SW 1271 (cell line): ENCODE measurements at regions not wholly inside any gene's neighbourhood (a gene's known extent, or its start where the extent isn't known, plus 50 kb on each side); places are given as distances from the start of the nearest gene placed in this dataset.

ENCODE experiments used
- DNase-seq, 2 experiments: peaks; one replicate each; lab custom pipeline; 2025; lab: John Stamatoyannopoulos, UW

DNA sequence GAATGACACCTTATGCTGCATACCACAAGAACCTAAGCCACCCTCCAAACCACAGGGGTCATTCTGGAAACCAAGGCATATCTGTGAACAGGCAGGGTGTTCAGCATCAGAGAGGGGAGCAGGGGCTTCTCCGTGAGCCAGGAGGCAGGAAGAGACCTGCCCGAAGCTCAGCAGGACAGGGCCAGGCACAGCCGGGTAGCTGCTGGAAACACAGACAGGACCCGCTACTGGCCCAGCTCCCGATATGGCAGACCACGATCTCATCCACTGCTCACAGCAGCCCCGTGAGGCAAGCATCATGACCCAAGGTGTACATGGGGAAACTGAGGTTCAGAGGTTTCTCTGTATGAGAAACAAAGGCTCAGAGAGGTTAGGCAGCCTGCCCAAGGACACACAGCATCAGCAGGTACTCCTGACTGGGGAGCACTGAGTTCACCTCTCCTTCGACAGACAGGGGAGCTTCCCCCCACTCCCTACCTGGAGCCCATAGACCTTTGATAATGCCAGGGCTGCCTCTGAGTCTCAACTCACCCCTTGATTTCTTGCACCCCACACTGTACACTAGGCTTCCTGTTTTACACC lies 317.7 kb downstream of the MATN1 start:
- DNase-seq, result no peak

DNA sequence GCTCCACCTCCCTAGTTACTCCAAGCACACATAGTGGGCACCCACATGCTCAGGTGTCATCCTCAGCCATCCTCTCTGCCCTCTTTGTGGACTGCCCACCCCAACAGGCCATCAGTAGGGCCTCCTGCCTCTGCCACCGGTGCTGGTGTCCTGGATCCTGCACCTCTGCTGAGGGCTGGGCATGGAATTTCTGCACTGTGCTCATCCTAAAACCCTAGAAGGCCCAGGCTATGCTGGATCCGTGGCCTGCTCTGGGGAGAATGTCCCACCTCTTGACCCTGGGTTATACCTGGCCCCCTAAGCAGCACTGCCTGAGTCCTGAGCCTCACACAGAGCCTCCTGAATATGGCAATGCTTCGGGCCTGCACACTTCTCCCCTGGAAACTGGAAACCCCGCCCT lies 318.3 kb downstream of the MATN1 start:
- no peak for DNase-seq

DNA sequence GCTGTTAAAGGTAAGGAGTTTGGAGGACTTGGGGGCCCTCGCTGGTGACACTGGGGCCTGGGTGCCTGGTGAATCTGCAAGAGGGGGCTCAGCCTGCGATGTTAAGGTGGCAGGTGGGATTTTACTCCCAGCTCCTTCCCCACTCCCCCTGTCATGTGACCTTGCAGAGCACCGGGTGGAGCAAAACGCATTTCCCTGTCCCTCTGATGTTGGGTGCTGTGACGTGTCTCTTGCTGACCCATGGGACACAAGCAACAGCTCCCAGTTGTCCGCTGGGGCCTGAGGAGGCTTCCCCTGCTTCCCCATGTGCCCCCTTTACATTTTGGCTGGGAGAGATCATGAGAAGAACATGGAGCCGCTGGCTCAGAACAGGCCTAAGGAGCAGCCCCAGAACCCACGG lies 319.0 kb downstream of the MATN1 start:
- DNase-seq, result no peak

DNA sequence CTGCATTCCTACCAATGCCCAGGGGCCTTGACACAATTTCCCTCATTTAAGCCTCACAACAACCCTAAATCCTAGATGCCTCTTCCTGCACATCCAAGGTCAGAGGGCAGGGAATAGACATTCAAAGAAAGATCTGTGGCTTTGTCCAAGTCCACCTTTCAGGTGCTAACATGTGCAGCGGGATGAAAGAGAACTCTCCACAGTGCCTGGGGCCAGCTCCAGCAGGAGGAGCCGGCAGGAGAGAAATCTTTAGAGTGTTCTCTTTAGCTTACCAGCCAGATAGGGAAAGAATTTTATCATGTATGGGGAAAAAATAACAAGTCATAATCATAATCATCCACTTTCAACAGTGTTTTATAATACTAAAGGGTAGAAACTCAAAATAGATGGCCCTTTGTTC lies 319.7 kb downstream of the MATN1 start:
- DNase-seq, result no peak

DNA sequence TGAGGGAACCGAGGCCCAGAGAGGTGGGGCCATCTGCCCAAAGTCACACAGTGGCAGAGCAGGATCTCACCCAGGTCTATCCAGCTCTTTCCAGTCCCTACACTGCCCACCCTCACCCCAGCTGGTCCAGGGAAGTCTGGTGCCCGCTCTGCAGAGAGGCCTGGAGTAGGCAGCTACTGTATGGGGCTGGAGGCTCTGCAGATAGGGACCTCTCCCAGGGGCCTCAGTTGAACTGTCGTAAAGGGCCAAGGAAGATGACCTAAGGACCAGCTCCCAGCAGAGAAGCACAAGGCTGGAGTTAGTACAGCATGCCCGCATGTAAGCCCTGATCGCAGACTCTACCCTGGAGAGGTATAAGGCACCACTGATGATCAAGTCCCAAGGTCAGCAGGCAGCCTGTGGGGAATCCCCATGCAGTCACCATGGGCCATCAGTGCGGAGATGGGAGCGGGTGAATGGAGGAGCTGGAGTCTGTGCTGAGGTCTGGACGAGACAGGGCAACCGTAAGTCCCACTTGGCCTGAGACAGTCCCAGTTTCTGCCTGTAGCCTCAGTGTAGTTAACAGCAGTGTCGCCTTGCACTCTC lies 320.2 kb downstream of the MATN1 start:
- no peak for DNase-seq

DNA sequence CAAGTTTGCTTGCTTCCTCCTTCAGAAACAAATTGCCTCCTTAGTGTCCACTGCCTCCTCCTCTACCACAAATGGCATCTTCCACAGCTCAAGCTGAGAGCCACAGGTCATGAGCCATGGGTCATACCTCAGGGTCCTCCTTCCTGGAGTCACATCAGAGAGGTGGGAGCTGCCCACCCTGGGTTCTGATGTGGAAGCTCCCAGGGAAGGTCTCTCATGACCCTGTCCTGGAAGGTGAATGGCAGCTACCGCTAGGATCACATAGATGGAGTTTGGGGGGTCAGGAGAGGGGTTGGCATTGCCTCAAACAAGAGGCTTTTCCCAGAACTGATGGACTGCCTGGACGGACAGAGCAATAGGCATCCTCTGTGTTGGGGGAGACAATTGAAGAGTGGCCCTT lies 321.4 kb downstream of the MATN1 start:
- no peak for DNase-seq

DNA sequence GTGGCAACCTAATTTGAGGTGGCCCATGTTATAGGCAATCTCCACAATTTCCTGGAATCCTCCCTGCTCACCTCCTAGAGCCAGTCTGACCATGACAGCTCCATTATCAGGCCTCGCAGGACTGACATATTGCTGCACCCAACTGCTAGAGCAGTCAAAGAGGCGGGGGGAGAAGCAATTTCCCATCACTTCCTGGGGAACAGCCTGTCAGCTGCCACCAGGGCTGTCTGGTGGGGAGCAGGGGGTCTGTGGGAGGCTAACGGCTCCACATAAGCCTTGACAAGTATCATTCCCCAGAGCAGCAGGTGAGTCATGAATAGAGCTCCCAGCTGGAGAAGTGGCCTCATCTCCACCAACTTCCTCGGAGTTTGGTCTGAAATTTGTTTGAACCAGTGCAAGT lies 322.9 kb downstream of the MATN1 start:
- DNase-seq, result no peak

DNA sequence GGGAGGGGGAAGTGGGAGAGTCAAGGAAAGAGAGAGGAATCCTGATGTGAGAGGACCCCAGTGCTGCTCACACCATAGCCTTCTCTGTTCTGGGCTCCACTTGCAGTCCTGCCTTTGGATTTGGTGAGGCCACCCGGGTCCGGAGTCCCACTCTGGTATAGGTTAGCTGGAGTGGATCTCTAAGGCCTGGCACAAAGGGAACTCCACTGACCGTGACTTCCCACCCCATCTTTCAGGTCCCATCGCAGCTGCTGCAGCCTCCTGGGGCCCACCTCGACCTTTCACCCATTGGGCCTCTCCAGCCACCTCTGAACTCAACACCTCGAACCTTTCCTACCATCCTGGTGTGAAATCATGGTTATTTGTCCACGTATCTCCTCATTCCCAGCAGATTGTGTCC lies 324.4 kb downstream of the MATN1 start:
- no peak for DNase-seq

DNA sequence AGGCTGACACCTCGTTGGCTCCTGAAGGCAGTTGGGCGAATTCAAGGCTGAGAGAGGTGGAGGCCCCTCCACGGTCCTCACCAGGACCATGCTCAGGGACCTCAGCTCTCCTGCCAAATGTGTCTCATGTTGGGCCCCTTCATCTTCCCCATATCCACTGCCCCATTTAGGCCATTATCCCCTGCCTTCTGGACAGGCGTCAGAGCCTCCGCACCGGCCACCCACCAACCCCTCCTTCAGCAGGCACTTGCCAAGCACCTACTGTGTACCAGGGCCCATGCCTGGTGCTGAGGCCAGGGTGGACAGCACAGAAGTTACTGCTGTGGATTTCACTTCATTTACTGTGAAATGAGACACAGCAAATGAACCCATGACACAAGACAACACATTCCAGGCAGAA lies 325.8 kb downstream of the MATN1 start:
- DNase-seq, result no peak

DNA sequence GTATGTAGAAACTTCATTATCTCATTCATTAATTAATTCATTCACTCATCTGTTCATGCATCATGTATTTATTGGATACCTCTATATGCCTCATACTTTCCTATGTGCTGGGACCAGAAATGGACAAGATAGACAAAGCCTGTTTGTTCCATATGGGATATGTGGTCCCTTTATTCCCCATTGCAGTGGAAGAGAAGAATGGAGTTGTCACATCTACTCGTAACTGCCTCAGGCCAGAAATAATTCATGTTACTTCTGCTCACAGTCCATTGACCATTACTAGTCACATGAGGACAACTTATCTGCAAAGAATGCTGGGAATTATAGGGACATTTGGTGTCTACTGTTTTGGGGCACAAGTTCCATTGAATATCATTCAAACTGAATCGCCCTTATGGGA lies 327.8 kb downstream of the MATN1 start:
- no peak for DNase-seq

DNA sequence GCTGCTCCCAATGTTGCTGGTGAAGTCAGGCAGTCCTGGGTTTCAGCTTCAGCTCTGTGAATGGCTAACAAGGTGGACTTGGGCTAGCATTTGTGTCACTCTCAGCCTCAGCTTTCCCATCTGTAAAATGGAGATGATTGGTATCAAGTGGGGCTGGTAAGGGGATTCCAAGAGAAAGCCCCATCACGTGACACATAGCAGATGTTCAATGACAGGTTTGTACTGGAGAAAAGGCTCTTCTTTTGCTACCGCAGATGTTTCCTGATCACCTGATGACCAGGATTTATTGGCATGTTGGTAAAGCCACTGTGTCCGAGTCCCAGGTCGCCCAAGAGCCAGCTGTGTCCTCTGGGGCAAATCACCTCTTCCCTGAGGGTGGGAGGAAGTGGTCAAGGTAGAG lies 335.0 kb downstream of the MATN1 start:
- no peak for DNase-seq

DNA sequence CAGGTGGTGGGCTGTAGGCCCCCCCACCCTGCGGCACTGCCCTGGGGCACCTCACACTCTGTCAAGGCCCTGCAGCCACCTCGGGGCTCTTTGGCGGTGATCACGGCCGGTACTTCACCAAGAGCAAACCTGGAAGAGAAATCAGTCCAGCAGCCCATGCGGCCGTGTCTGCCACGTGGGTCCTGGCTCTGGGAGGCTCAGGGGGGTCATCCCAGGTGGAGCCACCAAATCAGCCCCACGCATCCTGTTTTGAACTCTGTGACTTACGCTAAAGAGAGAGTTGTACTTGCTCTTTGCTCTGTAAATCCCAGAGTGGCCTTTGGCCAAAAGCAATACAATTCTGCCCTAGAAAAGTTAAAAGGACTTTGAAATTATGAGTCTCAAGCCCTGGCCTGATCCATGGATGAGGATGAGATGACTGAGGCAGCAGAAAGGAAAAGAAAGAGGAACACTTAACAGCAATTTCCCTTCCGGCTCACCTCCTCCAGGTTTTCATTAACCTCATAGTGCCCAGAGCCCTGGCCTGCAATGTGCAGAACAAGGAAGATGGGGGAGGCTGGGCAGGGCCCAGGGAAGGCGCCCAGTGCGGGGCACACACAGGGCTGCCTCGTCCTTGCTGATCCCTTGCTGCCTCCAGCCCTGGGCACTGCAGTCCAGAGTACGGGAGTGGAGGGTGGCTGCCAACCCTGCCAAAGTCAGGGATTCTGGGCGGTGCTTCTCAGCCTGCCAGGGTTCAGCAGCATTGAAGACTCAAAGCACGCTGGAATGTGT lies 337.0 kb downstream of the MATN1 start:
- no peak for DNase-seq

DNA sequence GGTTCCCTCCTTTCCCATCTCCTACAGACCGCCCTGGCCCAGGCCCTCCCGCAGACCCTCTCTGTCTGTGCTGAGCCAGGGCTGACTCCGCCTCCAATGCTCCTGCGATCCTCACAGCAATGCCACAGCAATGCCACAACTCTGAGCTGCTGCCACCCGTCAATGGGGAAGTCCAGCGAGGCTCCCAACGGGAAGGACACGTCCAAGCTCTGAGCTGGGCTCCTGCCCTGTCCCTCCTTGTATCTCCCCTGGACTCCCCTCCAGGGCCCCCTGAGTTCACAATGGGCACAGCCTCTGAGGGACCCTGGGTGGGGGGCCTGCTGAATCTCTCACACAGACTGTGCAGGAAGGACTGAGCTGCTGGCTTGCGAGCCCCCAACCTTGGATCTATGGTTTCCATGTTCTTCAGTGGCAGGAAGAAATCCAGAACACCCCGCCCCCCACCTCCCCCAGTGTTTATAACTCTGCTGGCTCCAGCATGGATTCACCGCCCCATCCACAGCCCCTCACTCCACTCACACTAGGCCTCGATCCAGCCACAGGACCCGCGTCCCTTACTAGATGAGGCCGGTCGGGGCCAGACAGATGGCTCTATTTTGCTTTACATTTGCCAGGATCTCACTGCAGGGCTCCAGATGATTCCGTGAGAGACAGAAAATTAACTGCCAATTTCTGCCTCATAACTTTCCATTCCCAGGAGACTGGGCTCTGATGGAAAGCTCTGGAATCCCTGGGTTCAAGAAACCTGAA lies 338.0 kb downstream of the MATN1 start:
- DNase-seq, result no peak

DNA sequence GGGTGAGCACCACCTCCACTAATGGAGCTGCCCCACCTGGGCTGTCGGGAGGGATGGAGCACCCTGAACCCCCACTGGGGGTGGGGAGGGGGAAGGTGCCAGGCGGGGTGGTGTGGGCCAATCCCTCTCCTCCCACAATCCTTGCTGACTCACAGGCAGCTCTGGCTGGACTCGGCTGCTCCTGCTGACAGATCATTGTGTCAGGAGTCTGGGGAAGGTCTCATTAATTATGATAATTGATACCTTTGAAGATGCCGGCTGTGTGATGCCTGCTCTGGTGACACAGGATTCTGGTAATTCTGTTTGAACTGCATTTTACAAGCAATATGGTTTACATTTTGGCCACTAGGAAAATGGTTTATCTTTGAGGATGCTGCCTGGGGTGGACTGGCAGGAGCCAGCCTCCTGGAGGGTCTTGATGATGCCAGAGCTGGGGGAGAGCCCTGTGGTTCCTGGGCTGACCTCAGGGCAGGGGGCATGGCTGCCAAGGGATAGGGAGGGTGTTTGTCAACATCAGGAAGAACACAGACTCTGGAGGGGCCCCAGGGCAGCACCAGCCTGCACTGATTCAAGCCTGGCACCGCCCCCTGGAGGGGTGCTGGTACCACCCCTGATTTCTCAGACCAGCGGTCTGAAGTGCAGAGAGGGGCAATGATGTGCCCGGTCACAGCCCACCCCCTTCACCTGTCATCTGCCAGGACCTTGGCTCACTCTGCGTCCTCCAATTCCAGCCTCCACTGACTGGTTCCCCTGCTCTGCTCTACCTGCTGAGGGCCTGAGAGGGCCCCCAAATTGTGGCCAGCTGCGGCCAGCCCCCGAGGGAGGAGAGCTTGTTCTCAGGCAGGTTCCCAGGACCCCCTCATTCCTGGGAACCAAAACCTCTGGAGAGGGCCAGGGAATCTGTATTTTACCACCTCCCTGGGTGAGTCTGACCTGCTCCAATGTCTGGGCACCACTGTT lies 338.8 kb downstream of the MATN1 start:
- DNase-seq, result no peak

DNA sequence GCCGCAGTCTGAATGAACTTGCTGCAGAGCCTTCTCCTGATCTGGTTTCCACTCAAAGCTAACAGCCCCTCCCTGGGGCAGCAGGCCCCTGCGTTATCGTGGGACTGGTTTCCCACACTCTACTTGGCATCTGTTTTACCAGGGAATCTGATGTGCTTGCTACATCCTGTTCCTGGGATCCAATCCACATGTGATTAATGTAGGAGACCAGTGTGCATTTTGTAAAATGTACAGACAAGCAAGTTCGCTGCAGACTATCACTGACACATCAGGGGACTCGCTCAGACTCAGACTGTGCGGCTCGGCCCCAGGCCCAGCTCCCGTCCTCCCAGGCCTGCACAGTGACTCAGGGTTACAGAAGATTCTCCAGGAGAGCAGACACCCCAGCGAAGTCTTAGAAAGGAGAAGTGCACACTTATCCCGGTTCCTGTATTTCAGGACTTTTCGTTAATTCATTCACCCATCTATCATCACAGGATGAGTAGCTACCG lies 340.1 kb downstream of the MATN1 start:
- no peak for DNase-seq

DNA sequence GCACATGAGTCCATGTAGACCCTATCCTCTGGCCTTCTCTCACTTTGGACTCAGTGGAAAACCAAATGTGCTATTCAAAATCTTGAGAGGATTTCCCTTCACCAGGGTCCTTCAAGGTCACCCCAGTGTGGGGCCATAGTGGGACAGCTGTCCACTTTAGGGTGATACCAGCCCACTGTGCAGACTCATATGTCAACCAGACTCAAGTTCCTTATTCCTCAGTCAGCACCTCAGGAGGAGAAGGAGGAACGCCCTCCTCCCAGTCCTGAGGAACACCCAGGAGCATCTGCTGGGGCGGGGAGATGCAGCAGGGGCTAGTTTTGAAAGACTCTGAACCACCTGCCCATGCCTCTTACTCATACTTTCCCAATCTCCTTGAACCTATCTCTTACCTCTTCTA lies 340.9 kb downstream of the MATN1 start:
- DNase-seq, result no peak

DNA sequence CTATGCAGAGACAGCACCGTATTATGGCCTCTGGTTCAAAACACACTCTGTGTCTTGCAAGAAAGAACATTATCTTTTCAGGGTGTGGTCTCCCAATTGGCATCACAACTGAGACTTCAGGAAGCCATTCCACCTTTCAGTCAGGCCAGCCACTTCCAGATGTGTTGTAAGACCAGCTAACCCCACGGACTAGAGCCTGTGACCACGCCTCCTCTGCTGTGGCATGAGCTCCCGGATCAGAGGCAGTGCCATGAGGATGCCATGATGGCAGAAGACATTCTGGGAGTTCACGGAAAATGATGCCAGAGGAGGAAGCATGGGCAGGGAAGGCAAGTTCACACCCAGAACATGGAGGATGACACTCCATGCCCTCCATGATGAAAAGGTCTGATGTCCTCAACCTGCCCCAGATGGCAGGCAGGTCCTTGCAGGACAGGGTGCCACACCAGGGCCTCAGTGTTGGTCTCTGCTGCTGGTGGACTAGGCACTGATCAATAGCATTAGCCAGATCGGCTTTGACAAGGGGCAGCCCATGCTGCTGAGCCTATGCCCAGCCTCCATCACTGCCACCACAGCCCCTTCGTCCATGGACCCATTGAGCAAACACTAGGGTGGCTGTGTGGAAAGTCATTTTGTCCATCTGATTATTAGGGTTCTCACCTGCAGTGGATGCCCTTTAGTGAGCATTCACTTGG lies 341.6 kb downstream of the MATN1 start:
- DNase-seq, result no peak

DNA sequence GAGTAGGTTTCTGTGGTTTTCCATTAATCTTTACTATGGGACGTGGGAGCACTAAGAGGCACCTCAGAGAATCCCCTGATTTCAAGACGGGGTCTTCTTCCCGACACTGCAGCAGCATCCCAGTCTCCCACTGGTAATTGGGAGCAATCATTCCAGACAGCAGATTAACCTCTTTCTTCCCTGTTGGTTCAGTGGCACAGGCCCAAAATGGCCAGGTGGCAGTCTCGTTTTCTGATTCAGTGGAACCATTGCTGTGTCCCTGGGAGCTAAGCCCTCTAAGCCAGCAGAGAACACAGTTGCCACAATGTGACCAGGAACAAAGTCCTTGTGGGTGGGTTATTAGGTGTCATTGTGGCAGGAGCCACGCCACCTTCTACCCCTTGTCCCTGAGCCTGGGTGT lies 342.1 kb downstream of the MATN1 start:
- DNase-seq, result no peak

DNA sequence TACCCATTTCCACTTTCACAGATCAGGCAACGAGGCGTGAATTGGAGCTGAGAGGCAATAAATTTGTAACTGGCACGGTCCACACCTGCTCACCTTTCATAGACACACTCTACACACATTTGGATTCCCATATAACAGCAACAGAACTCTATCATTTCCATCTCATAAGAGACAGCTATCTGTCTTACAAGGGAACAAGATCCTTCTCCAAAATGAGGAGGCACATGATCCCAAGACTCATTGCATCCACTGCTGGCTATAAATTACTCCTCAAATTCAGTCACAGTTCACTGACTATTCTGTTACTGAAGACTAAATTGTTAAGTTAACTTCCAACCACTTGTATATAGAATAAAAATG lies 342.8 kb downstream of the MATN1 start:
- DNase-seq, result no peak

DNA sequence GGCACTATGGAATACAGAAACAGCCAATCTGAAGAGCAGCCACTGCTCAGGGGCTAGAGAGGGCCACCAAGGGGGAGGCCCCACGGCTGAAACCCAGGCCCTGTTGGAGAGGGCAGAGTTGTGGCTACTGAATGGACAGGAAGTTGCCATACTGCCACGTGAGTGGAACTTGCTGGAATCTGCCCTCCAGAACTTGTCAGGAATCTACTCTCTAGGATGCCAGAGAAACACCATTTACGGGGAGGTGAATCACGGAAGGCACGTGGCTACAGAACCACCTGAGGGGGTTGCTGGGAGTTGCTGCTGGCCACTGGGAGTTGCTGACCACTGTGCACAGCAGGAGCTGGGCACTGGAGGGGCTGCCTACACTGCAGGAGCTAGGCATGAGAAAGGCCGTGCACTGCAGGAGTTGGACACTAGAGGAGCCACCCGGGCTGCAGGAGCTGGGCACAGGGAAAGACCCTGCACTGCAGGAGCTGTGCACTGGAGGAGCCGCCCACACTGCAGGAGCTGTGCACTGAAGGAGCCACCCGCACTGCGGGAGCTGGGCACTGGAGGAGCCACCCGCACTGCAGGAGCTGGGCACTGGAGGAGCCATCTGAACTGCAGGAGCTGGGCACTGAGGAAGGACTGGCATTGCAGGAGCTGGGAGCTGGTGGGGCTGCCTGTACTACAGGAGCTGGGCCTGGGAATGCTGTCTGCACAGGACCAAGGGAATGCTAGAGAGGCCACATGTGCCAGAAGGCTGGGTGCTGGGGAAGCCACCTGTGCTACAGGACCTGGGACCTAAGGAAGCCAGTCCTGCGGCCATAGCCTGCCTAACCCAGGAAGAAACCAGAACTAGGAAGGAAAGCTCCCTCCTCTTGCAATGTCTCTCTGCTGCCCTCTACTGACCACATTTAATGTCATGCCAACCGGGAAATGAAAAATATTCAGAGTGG lies 343.4 kb downstream of the MATN1 start:
- DNase-seq, result peak in 1 of 2 experiments; percentile 55
